SK-N-MC (cell line): ENCODE measurements at regions not wholly inside any gene's neighbourhood (a gene's known extent, or its start where the extent isn't known, plus 50 kb on each side); places are given as distances from the start of the nearest gene placed in this dataset.
"Not testable (repeated sequence)": the region's sequence is repeated elsewhere in the genome, so short reads cannot be mapped to it uniquely, and the experiment has no call there.

ENCODE experiments used
- DNase-seq: peaks from one replicate; pipeline ENCODE4 v3.0.0-alpha.2; 2011; ENCODE audit warnings: low read depth, low spot score
- H3K27ac ChIP-seq: fragments of 200-600 bp; sonication (generic); 2 replicates; pipeline ENCODE4 v1.5.1; 2016; ENCODE audit warnings: mixed run types
- H3K36me3 ChIP-seq: fragments of 200-600 bp; sonication (generic); 2 replicates; pipeline ENCODE4 v1.6.1; 2017; ENCODE audit warnings: antibody characterized with exemption, low read length, mixed read lengths; ENCODE audit not compliant: insufficient read depth
- H3K4me3 ChIP-seq: fragments of 200-600 bp; sonication (generic); 2 replicates; pipeline ENCODE4 v1.5.1; 2016
- H3K9ac ChIP-seq: fragments of 200-600 bp; sonication (generic); 2 replicates; pipeline ENCODE4 v1.8.0; 2017; ENCODE audit warnings: mixed run types, mixed read lengths; ENCODE audit not compliant: insufficient read length
- H3K9me3 ChIP-seq: fragments of 200-600 bp; sonication (generic); 2 replicates; pipeline ENCODE4 v1.6.1; 2017; ENCODE audit warnings: low read depth, mild to moderate bottlenecking, antibody characterized with exemption, low read length, moderate library complexity, mixed read lengths
- EZH2 ChIP-seq: fragments of 200-600 bp; sonication (generic); IDR thresholded peaks from one replicate; pipeline ENCODE4 v1.6.1; 2017; ENCODE audit warnings: antibody characterized with exemption
- FOXP2 ChIP-seq: optimal IDR thresholded peaks from 2 replicates; pipeline ENCODE3; 2011; ENCODE audit warnings: mild to moderate bottlenecking, moderate library complexity; ENCODE audit not compliant: insufficient read depth; ENCODE audit errors: extremely low read length, control extremely low read depth
- POLR2AphosphoS5 ChIP-seq: IDR thresholded peaks from 2 replicates; pipeline ENCODE4 v1.6.1; 2012; ENCODE audit warnings: mild to moderate bottlenecking, low read depth, low read length, borderline replicate concordance

DNA sequence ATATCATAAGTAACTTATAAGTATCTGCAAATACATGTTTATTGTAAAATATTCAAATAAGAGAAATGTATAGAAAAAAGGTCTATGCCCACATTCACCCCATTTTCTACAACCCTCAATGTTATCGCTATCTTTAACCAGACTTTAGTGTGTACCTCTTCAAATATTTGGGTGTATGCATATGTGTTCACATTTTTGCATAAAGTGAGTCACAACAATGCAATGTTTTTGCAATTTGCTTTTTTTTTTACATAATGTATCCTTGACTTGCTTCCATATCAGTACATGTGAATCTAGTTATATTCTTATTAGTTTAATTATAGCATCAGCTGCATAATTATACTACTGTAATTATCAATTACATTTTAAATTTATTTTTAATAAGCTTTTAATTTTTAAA, 117.3 kb upstream of the LYSMD4 start:
- Histone ChIP-seq H3K9me3 (no peaks in the 10 kb centered on the region), H3K4me3 (no peak overlapping the region), H3K27ac (no peak overlapping the region), H3K36me3 (no peaks in the 10 kb centered on the region), H3K9ac (no peak overlapping the region)
- no peak for DNase-seq
- no peak for TF ChIP-seq FOXP2
- TF ChIP-seq POLR2AphosphoS5: no peak
- no peak for TF ChIP-seq EZH2

DNA sequence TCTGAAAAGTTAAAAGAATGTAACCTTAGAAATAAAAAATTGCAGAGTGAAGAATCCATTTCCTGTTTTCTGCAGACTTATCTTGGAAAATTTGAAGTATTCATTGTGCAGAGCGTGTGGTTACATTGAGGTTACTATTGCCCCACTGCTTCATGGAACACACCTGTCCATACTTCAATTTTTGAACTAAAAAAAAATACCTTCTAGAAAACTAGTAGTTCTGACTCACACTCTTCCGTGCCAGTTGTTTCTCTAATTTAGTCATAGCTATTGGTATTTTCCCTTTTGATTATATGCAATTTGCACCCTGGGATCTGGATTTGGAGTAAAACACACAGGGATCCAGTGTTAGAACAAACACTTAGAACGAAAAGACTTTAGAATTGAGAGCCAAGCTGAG, 111.8 kb upstream of the LYSMD4 start:
- no peak for DNase-seq
- Histone ChIP-seq H3K9ac (no peak overlapping the region), H3K36me3 (no peaks in the 10 kb centered on the region), H3K9me3 (no peaks in the 10 kb centered on the region), H3K4me3 (no peak overlapping the region), H3K27ac (no peak overlapping the region)
- no peak for TF ChIP-seq EZH2
- TF ChIP-seq POLR2AphosphoS5: no peak
- TF ChIP-seq FOXP2: no peak

DNA sequence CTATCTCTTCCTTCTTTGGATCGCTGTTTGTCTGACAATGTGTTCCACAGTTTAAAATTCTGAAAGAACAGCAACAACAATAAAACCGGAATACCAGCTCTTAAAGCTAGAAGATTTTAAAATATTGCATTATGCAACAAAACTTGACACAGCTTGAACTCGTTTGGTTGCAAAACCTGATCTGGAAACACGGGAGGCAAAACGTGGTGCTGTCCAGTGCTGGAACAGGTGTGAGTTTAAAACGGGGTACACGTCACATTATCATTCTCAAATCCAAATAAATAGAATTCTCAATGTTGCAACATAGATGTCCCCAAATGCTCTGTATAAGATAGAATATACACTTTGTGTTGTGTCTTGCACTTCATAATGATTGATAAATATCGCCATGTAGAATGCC, 110.9 kb upstream of the LYSMD4 start:
- no peaks in the 10 kb centered on the region for H3K9me3 ChIP-seq
- no peak overlapping the region for H3K27ac ChIP-seq
- TF ChIP-seq EZH2: no peak
- no peak for TF ChIP-seq POLR2AphosphoS5
- TF ChIP-seq FOXP2: no peak
- no peaks in the 10 kb centered on the region for H3K36me3 ChIP-seq
- no peak overlapping the region for H3K9ac ChIP-seq
- H3K4me3 ChIP-seq: no peak overlapping the region
- no peak for DNase-seq

DNA sequence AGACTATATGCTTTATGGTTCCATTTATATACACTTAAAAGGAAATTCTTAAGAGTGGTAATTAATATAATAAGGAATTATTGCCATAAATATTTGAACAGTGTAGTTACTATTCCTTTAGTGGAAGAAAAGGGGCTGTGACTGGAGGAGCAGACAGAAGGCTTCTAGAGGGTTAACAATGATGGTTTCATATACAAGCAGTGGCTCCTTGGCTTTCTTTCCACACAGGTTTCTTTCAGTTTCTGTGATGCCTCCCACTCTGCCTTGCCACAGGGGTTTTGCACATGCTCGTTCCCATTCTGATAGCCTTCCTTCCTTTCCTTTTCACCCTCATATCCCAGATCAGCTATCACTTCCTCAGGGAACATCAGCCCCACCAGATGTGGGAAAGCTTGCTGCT, 108.8 kb upstream of the LYSMD4 start:
- no peak overlapping the region for H3K4me3 ChIP-seq
- H3K27ac ChIP-seq: no peak overlapping the region
- no peaks in the 10 kb centered on the region for H3K36me3 ChIP-seq
- no peaks in the 10 kb centered on the region for H3K9me3 ChIP-seq
- no peak overlapping the region for H3K9ac ChIP-seq
- no peak for TF ChIP-seq EZH2
- no peak for TF ChIP-seq POLR2AphosphoS5
- no peak for TF ChIP-seq FOXP2
- no peak for DNase-seq

DNA sequence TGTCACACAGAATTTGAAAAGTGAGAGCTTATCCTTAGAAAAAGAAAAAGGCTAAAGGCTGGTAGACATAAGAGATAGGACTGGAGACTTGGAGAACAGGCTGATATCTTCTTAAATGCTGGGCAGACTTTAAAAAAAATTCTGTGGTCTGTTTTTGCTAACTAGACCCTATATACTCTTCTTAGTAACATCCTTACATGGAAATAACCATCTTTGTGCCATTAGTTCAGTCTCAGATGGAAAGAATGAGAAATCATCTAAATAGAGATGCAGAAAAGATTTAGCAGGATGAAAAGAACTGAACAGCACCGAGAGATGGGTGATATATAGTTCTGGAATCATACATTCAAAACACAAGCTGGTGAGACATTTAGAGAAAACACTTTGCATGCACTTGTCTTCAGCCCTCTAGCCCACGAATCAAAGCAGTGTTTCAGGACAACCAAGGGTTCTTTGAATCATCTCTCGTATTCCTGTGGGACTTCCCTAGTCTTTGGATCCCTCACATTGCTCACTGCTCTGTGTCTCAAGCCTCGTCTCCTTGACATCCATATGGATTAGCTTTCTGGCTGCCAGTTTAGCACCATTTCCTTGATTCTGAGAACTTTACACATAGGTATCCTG, 93.0 kb upstream of the LYSMD4 start:
- no peak for TF ChIP-seq FOXP2
- TF ChIP-seq POLR2AphosphoS5: no peak
- TF ChIP-seq EZH2: no peak
- Histone ChIP-seq H3K4me3 (no peak overlapping the region), H3K27ac (no peak overlapping the region), H3K9me3 (no peaks in the 10 kb centered on the region), H3K9ac (no peak overlapping the region), H3K36me3 (no peaks in the 10 kb centered on the region)
- no peak for DNase-seq

DNA sequence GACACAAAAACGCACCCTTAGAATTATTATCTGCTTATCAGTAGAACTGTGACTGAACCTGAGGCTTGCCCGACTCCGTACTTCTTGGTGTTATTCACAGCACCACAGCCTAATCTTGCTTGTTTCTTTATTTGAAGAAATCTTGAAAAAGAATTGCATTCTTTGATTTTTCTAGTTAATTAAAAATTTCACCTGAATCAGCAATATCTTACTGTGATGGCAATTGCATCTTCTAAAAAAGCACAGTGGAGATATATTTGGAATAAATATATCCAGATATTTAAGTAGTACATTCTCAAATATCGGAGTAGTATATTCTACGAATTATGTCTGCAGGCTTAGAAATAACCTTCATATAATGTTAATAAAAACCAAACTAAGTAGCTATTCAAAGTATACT, 90.1 kb upstream of the LYSMD4 start:
- Histone ChIP-seq H3K9ac (no peak overlapping the region), H3K36me3 (no peaks in the 10 kb centered on the region), H3K4me3 (no peak overlapping the region), H3K27ac (no peak overlapping the region), H3K9me3 (no peaks in the 10 kb centered on the region)
- TF ChIP-seq POLR2AphosphoS5: no peak
- no peak for TF ChIP-seq FOXP2
- DNase-seq: no peak

DNA sequence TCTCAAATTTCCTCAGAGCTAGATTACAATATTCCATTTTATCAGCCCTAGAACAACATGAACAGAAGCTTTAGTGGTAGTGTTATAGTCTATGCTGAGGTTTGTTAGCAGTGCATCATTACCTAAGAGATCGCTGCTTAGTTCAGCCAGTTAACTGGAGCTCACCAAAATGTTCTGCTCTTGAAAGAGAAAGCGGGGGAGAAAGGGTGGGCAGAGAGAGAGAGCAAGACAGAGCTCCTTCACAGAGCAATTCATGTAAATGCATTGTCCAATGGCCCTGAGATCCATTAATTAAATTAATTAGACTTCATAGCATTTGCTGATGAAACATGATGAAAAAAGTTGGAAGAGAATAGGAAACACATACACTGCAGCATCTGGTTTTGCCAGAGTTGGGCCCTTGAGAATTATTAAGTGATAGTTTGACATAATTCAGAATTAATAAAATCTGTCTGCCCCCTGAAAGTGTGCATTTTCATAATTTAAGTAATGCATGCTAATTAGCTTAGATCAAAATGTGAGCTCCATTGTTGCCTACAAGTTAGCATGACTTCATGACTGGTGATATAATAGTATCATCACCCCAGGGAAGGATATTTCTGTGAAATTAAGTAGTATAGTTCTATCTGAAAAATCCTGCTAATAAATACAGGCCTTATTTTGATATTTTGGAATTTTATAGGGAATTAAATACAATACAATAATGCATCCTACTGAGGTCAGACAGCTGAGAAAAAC, 86.9 kb upstream of the LYSMD4 start:
- DNase-seq: no peak
- H3K36me3 ChIP-seq: no peaks in the 10 kb centered on the region

DNA sequence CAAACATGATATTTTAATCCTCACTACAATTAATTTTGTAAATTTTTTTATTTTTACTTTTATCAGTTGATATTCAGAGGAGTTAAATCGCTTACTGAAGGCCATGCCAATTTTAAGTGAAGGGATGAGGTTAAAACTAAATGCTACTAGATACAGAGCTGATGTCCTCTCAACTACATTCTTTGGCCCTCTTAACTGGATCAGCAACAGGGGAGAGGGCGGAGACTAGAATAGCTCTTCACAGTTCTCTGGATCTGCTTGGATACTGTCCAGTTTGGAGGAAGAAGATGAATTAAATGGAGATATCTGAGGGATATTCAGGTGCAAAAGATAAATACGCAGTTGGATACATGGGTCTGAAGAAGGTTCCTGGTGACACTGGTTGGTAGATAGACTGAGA, 85.6 kb upstream of the LYSMD4 start:
- Histone ChIP-seq H3K9me3 (no peaks in the 10 kb centered on the region), H3K9ac (no peak overlapping the region), H3K4me3 (no peak overlapping the region), H3K36me3 (no peaks in the 10 kb centered on the region), H3K27ac (no peak overlapping the region)
- TF ChIP-seq POLR2AphosphoS5: no peak
- no peak for TF ChIP-seq EZH2
- TF ChIP-seq FOXP2: no peak
- DNase-seq: no peak

More for the DNA sequence above, 86.9 kb upstream of the LYSMD4 start:
- Histone ChIP-seq H3K9ac (no peak overlapping the region), H3K9me3 (no peaks in the 10 kb centered on the region), H3K27ac (no peak overlapping the region), H3K4me3 (no peak overlapping the region)
- no peak for TF ChIP-seq EZH2
- no peak for TF ChIP-seq FOXP2
- no peak for TF ChIP-seq POLR2AphosphoS5

DNA sequence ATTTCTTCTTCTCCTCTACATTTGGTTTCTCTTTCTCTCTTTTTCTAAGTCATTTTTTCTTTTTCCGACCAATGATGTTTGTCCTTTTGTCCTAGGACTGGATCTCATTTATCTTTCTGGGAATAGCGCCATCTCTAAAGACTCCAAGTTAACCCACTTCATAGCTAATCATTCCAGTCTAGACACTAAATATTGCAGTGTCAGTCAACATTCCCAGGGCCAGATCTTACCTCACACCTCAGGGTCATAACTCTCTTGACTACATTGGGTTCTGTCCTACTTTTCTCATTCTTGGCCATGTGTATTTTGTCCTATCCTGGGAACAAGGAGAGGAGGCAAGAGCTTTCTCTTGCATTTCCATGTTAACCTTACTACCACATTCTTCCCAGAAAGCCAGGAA, 83.6 kb upstream of the LYSMD4 start:
- H3K9ac ChIP-seq, H3K27ac ChIP-seq, H3K9me3 ChIP-seq, H3K4me3 ChIP-seq, H3K36me3 ChIP-seq, DNase-seq: not testable (repeated sequence)

DNA sequence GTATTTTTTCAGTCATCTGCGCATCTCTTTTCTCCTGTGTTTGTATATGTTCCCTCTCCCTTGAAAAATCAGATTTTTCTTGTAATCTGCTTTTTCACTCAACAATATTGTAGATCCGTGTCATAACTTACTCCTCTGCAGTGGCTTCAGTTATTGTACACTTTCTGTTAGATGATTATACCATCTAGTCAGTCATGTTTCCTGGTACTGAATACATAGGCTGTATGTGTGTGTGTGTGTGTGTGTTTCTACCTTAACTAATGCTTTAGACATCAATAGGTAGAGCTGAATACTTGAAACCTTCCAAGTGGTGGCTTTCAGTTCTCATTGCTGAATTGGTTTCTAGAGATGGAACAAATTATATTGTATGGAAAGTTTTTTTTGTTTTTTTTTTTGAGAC, 77.4 kb upstream of the LYSMD4 start:
- H3K9ac ChIP-seq, H3K4me3 ChIP-seq, H3K27ac ChIP-seq, DNase-seq, H3K9me3 ChIP-seq, H3K36me3 ChIP-seq: not testable (repeated sequence)

DNA sequence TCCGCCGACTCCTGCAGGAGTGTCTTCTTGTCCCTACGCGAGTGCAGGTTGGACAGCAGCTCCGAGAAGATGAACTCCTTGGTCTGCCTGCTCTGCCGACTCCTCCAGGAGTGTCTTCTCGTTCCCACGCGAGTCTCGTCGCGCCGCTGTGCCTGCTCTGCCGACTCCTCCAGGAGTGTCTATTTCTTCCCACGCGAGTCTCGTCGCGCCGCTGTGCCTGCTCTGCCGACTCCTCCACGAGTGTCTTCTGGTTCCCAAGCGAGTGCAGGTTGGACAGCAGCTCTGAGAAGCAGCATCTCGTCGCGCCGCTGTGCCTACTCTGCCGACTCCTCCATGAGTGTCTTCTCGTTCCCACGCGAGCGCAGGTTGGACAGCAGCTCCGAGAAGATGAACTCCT, 66.6 kb upstream of the LYSMD4 start:
- not testable (repeated sequence) for DNase-seq, H3K9me3 ChIP-seq, H3K4me3 ChIP-seq, H3K9ac ChIP-seq, H3K27ac ChIP-seq, H3K36me3 ChIP-seq

DNA sequence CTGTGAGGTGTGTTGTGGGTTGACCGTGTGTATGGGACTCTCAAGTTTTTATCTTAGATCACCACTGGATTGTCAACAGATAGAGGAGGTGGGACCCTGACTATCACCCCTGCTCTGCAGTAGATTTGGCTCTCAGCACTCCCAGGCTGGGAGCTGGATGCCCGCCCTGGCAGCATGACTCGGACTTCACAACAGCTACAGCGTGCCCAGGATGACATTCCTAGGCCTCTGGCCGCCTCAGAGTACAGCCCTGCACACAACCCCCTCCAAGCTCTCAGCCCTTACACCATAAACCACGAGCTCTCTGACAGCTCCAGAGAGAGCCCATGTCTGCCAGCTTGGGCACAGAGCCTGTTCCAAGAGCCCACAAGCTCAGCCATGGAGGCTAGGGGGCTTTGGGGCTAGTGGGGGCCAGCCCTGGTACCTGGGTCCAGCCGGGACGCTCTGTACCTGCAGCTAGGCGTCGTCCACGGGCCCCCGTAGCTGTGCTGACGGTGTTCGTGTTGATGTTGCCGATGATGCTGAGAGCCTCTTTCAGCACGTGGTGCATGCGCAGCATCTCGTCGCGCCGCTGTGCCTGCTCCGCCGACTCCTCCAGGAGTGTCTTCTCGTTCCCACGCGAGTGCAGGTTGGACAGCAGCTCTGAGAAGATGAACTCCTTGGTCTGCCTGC, 66.1 kb upstream of the LYSMD4 start:
- not testable (repeated sequence) for H3K27ac ChIP-seq, H3K9me3 ChIP-seq, H3K9ac ChIP-seq, DNase-seq, H3K36me3 ChIP-seq, H3K4me3 ChIP-seq
